ENCODE measurements at regions not wholly inside any gene's neighbourhood (a gene's known extent, or its start where the extent isn't known, plus 50 kb on each side); places are given as distances from the start of the nearest gene placed in this dataset.

DNA sequence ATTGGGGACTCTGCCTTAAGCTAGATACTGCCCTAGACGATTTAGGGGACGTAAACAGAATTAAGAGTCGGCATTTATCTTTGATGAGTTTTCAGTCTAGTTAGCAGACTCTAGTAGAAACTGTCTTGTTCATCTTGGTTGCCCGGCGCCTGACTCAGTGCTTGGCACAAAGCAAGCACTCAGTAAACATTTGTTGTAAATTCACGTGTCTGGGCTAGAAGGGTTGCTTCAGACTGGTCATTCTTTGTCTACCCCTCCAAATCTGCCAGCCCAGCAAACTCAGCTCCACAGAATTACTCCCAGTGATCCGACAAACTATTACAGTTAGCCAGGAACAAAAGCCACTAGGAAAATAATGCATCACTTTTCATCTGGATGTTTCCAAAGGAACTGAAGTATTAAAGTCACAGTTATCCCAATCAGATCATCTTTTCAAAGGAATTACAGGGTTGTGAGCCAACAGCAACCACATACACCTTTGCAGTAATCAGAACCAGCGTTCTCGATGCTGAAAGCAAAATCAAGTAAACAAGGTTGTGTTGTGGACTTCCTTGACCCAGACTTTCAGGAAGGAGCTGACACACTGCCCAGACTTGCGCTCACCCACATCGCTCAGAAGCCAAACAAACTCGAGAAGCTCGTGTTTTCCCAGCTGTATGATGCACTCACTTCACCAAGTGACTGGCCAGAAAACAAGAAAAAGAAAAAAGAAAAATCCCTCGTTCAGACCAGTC lies 66.5 kb upstream of the GADD45A start:
- Mint-ChIP-seq H3K9me3 (no peaks in the 10 kb centered on the region), H3K36me3 (ENCODE audit: low read depth) (no peaks in the 10 kb centered on the region), H3K27me3 (peaks cover 25% of the 10 kb centered on the region), H3K4me3 (no peak overlapping the region), H3K4me1 (no peaks in the 10 kb centered on the region), H3K27ac (no peak overlapping the region)
- DNase-seq: no peak
- CTCF ChIA-PET: no interaction called here
- POLR2A ChIA-PET: no interaction called here

DNA sequence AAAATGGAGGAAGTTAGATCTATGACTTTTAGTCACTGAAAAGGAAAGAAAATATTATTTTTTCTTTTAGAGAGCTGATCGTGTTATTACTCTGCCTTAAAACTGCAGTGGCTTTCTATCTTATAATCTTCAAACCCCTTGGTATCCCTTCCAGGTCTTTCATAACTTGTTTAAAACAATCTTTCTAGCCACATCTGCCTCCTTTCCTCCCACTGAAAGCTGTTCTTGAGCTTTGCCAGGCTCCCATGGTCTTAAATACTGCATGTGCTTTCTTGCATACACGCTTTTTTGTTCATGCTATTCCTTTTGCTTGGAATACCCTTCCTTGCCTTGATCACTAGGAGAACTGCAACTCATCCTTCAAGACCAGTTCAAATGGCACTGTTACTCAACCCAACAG lies 65.9 kb upstream of the GADD45A start:
- Mint-ChIP-seq H3K27me3 (peaks cover 25% of the 10 kb centered on the region), H3K27ac (no peak overlapping the region), H3K4me3 (no peak overlapping the region), H3K9me3 (no peaks in the 10 kb centered on the region), H3K4me1 (no peaks in the 10 kb centered on the region), H3K36me3 (ENCODE audit: low read depth) (no peaks in the 10 kb centered on the region)
- CTCF ChIA-PET: no interaction called here
- no peak for DNase-seq
- POLR2A ChIA-PET: no interaction called here

DNA sequence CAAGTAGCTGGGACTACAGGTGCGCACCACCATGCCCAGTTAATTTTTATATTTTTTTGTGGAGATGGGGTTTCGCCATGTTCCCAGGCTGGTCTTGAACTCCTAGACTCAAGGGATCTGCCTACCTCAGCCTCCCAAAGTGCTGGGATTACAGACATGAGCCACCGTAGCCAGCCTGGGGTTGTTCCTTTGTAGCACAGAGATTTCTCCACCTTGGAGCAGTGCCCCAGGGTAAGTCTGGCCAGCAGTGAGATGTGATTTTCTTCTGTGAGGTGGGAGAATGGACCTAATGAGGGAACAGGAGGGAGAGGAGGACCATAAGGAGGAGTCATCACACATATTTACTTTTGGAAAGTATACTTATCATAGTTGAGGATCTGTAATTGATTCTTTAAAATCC lies 61.1 kb upstream of the GADD45A start:
- H3K27me3 Mint-ChIP-seq: peaks cover 11% of the 10 kb centered on the region
- no peaks in the 10 kb centered on the region for H3K9me3 Mint-ChIP-seq
- ChIA-PET CTCF (no interaction called here), POLR2A (no interaction called here)
- no peak for DNase-seq
- no peak overlapping the region for H3K4me3 Mint-ChIP-seq
- no peaks in the 10 kb centered on the region for H3K4me1 Mint-ChIP-seq
- no peak overlapping the region for H3K27ac Mint-ChIP-seq
- no peaks in the 10 kb centered on the region for H3K36me3 Mint-ChIP-seq (ENCODE audit: low read depth)

DNA sequence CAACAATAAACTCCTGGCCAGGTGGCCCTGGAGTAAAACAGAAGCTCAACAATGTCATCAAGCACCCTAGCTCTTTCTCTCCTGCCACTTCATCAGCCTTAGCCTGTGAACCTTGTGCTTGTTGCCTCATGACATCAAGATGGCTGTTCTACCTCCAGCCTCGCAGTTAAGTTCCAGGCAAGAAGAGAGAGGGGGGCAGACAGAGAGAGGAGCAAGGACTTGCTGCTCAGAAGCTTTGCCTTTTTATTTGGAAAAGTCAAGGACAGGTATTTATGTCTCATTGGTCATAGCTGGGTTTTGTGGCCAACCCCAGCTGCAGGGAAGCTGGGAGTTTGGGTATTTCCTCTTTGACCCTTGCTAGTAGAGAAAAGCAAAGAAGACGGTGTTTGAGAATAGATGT lies 60.3 kb upstream of the GADD45A start:
- Mint-ChIP-seq H3K4me3 (no peak overlapping the region), H3K36me3 (ENCODE audit: low read depth) (no peaks in the 10 kb centered on the region), H3K27ac (no peak overlapping the region), H3K9me3 (no peaks in the 10 kb centered on the region), H3K4me1 (no peaks in the 10 kb centered on the region), H3K27me3 (peaks cover 6% of the 10 kb centered on the region)
- CTCF ChIA-PET: no interaction called here
- POLR2A ChIA-PET: no interaction called here
- DNase-seq: no peak

DNA sequence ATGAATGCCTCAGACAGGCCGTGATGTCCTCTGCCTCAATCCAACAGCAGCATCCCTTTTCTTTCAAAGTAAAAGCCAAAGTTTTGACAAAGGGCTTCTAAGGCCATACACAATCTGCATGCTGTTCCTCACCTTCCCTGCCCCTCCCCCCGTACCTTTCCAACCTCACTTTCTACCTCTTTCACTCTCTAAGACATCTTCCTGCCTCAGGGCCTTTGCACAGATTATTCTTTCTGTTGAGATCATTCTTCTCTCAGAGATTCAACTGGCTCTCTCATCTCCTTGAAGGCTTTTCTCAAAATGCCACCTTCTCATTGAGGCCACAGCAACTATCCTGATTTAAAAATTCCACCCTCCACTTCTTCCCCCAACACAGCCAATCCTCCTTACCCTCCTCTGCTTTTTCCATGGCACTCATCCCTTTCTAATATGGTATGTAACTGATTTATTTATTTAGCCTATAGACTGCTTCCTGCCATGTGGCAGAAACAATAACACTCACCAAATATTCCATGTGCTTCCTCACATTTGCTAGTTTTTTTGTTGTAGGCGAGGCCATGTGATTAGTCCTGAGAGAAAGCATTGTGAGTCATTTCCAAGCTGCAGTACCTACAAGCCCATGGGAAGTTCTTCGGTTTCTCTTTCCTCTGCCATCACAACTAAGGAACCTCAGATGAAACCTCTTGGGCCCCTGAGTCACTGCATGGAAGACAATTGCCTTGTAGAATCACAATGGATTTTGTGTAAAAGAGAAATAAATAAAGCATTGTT lies 58.7 kb upstream of the GADD45A start:
- Mint-ChIP-seq H3K9me3 (no peaks in the 10 kb centered on the region), H3K4me1 (peaks cover 1% of the 10 kb centered on the region), H3K4me3 (no peak overlapping the region), H3K27me3 (peaks cover 4% of the 10 kb centered on the region), H3K27ac (no peak overlapping the region), H3K36me3 (ENCODE audit: low read depth) (no peaks in the 10 kb centered on the region)
- CTCF ChIA-PET: no interaction called here
- POLR2A ChIA-PET: no interaction called here
- DNase-seq: no peak

DNA sequence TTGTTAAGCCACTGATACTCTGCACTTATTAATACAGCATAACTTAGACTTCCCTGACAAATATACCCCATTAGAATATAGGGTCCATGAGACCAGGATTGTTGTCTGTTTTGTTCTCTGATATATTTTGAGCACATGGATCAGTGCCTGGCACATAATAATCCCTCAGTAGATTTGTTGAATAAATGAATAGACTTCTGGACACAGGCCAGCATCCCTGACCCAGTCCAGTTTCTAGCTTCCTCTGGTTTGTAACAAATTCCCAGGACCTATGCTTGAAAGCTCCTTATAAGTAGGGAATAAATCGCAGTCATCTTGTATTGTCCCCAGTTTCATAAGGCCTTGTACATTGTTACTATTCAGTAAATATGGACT lies 58.2 kb upstream of the GADD45A start:
- CTCF ChIA-PET: no interaction called here
- POLR2A ChIA-PET: no interaction called here
- no peak for DNase-seq
- no peaks in the 10 kb centered on the region for H3K36me3 Mint-ChIP-seq (ENCODE audit: low read depth)
- H3K9me3 Mint-ChIP-seq: no peaks in the 10 kb centered on the region
- peaks cover 1% of the 10 kb centered on the region for H3K4me1 Mint-ChIP-seq
- no peak overlapping the region for H3K27ac Mint-ChIP-seq
- H3K27me3 Mint-ChIP-seq: peaks cover 3% of the 10 kb centered on the region
- no peak overlapping the region for H3K4me3 Mint-ChIP-seq

DNA sequence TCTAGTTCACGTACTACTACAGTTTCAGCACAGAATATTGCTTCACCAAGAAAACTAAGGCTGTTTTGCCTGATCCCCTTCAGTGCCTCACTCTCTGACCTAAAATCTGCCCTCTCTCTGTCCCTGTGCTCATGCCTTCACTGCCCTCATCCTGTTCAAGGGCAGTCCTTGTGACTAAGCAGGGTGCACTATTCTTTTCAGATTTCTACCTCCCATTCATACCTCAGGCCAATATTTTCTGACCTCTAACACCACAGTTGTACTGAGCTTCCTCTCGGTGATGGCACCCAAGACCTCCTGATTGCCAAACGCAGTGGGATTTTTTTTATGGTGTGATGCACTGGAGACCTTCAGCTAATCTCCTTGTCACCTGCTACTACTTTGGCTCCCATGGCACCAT lies 57.7 kb upstream of the GADD45A start:
- no peaks in the 10 kb centered on the region for H3K36me3 Mint-ChIP-seq (ENCODE audit: low read depth)
- H3K4me3 Mint-ChIP-seq: no peak overlapping the region
- no peak for DNase-seq
- H3K9me3 Mint-ChIP-seq: no peaks in the 10 kb centered on the region
- no peak overlapping the region for H3K27ac Mint-ChIP-seq
- POLR2A ChIA-PET: no interaction called here
- CTCF ChIA-PET: no interaction called here
- H3K27me3 Mint-ChIP-seq: peaks cover 1% of the 10 kb centered on the region
- H3K4me1 Mint-ChIP-seq: peaks cover 1% of the 10 kb centered on the region

DNA sequence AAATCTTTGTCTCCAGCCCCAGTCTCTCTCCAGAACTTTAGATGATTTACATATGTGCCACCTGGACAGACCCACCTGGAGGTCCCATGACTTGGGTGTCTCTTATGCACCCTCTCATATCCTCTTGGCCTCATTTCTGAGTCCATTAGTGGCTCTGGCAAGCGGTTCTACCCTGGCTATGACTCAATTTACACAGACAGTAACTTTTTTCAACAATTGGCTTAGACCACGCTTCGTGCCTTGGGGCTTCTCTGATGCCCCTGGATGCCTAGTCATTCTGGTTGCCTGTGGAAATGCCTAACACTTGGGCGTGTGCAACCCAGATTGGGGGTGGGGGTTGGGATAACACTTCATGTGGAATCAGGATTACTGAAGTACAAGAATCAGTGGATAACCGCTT lies 57.1 kb upstream of the GADD45A start:
- peaks cover 1% of the 10 kb centered on the region for H3K4me1 Mint-ChIP-seq
- no peak for DNase-seq
- H3K9me3 Mint-ChIP-seq: no peaks in the 10 kb centered on the region
- no peaks in the 10 kb centered on the region for H3K36me3 Mint-ChIP-seq (ENCODE audit: low read depth)
- no peak overlapping the region for H3K4me3 Mint-ChIP-seq
- CTCF ChIA-PET: no interaction called here
- no peak overlapping the region for H3K27ac Mint-ChIP-seq
- H3K27me3 Mint-ChIP-seq: peaks cover 1% of the 10 kb centered on the region
- POLR2A ChIA-PET: no interaction called here

DNA sequence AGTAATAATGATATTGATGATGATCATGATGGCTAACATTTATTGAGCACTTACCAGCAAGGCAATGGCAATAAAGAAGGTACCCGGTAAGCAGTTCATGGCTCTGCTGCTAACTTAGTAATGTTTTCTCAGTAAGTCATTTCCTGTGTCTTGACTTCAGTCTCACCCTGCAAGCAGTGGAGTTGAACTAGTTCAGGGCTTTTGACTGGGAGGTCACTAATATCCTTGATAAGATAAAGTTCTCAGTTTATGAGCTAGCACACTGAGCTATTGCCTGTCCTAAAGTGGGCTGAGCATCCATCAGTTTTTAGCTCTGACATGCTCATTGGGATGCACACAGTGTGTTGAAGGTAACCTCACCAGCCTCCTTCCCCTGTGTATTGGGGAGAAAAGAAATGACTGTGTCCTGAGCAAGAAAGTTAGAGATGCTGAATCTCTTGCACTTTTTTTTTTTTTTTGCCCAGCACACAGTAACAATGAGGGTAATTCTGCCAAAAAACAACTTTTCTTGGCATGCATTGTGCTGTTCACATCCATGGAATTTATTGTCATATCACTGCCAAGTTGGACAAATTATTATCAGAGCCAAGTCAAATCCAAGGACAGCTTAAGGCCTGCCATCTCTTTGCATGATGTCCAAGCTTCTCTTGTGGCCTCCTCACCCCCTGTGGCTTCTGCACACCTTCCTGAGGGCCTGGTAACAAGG lies 55.5 kb upstream of the GADD45A start:
- H3K4me3 Mint-ChIP-seq: no peak overlapping the region
- ChIA-PET POLR2A (no interaction called here), CTCF (no interaction called here)
- no peak overlapping the region for H3K27ac Mint-ChIP-seq
- no peaks in the 10 kb centered on the region for H3K36me3 Mint-ChIP-seq (ENCODE audit: low read depth)
- no peaks in the 10 kb centered on the region for H3K9me3 Mint-ChIP-seq
- H3K4me1 Mint-ChIP-seq: peaks cover 1% of the 10 kb centered on the region
- H3K27me3 Mint-ChIP-seq: no peaks in the 10 kb centered on the region
- DNase-seq: no peak

DNA sequence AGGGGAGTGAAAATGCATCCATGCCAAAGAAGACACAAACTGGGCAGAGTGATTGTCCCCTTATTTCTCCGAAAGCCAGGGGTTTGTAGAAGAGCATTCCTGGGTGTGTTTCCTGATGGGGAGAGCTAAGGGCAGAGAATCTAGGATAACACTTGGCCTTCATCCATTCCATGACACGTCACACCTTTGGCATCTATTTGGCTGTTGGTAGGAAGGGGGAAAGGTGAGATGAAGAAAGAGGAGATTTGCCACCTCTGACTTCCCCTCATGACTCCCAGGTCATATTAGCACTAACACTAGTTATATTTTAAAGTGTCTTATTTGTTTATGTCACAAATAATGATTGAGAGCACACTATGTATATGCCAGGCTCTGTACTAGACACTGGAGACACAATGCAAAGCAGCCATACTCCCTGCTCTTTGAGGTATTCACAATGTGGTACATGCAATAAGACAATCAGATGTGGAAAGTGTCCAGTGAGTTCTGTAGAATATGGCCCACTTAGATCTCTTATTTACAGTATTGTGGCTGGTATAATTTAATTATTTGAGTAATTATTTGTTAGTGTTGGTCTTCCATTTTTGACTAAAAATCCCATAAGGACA lies 54.5 kb upstream of the GADD45A start:
- Mint-ChIP-seq H3K4me1 (peaks cover 6% of the 10 kb centered on the region), H3K27ac (no peak overlapping the region), H3K9me3 (no peaks in the 10 kb centered on the region), H3K27me3 (no peaks in the 10 kb centered on the region), H3K4me3 (no peak overlapping the region), H3K36me3 (ENCODE audit: low read depth) (no peaks in the 10 kb centered on the region)
- ChIA-PET POLR2A (no interaction called here), CTCF (no interaction called here)
- no peak for DNase-seq

DNA sequence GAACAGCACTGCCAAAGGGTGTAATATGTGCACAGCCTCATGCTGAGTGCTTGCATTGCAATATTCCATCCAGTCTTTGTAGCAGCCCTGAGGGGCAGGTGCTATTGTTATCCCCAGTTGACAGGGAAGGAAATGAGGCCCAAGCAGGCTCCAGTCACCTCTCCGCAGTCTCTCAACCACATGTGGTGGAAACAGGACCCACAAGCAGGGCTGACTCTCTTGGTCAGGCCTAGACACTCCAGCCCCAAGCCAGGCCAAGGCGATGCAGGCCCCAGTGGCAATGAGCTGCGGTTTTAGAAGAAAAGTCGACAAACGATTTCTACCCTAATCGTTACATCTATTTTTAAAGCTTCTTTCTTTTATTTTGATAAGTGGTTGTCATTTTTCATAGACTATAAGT lies 52.6 kb upstream of the GADD45A start:
- no peak for DNase-seq
- H3K9me3 Mint-ChIP-seq: no peaks in the 10 kb centered on the region
- H3K4me1 Mint-ChIP-seq: peaks cover 10% of the 10 kb centered on the region
- H3K27me3 Mint-ChIP-seq: no peaks in the 10 kb centered on the region
- H3K27ac Mint-ChIP-seq: no peak overlapping the region
- ChIA-PET CTCF (interaction anchor here (0.9 kb wide), 1 partner anchor 11 kb away, joined by 3 read pairs; no protein-coding TSS in a partner anchor), POLR2A (no interaction called here)
- no peak overlapping the region for H3K4me3 Mint-ChIP-seq
- H3K36me3 Mint-ChIP-seq (ENCODE audit: low read depth): no peaks in the 10 kb centered on the region

DNA sequence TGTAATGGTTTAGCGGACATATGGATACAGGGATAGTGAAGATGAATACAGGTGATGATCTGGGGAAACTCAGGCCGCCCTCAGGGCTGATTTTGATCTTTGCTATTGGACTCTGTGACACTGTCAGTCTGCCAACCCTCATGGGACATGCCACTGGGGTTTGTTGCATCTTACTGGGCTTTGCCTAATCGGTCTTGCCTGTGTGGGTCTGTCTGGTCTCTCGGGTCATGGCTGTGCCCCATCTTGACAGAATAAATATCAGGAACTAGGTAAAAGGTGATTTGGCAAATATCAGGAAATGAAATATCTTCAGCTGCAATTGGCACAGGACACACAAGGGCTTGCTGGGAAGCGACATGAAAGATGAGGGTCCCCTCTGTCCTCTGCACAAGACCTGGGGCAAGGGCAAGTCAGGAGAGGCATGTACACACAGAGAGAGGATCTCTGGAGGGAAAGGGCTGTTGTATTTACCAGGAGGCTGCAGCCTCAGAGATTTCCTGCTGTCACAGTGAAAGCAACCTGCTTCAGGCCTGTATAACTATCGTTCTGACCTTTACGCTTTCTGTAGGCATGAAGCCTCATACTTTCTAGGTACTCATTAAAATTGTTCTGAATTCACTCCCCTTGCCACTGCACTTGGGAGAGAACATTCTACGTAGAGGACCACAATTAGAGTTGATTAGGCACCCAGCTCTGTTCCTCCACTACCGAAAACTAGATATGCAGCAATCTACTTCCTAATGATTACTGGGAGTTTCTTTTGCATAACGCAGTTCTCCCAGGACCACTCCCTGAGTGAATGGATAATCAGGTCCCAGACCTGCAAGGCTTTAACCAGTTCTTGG lies 52.0 kb upstream of the GADD45A start:
- POLR2A ChIA-PET: no interaction called here
- DNase-seq: no peak
- no peak overlapping the region for H3K27ac Mint-ChIP-seq
- no peaks in the 10 kb centered on the region for H3K9me3 Mint-ChIP-seq
- H3K4me1 Mint-ChIP-seq: peaks cover 10% of the 10 kb centered on the region
- no peaks in the 10 kb centered on the region for H3K27me3 Mint-ChIP-seq
- H3K4me3 Mint-ChIP-seq: no peak overlapping the region
- CTCF ChIA-PET: interaction anchor here (0.9 to 1.2 kb wide), 2 partner anchors 11 to 127 kb away, joined by 3 to 4 read pairs; no protein-coding TSS in a partner anchor
- H3K36me3 Mint-ChIP-seq (ENCODE audit: low read depth): no peaks in the 10 kb centered on the region

Measured in activated CD4-positive, alpha-beta memory T cell treated with anti-CD3 and anti-CD28 coated beads, Interleukin-2, amount 10 ng/mL, durations not matched to agents 7 days and 5 days (primary cell).